ENCODE measurements at regions not wholly inside any gene's neighbourhood (a gene's known extent, or its start where the extent isn't known, plus 50 kb on each side); places are given as distances from the start of the nearest gene placed in this dataset.

DNA sequence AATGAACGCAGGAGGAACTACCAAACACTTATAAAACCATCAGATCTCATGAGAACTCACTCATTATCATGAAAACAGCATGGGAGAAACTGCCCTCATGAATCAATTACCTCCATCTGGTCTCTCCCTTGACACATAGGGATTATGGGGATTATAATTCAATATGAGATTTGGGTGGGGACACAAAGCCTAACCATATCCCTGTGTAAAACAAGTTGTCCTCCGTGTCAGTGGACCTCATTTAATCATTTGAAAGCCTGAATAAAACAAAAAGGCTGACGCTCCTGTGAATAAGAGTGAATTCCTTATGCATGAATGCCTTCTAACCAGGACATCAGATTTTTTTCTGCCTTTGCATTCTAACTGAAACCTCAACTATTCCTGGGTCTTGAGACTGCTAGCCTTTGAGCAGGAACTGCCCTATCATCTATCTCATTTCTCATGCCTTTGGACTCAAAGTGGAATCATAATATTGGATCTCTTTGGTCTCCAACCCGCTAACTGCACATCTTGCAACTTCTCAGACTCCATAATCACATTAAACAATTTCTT is 648.8 kb downstream of the ADGRL2 start:
- Histone ChIP-seq H4K5ac (ENCODE audit: low read depth, low read length) (no peak overlapping the region), H4K91ac (ENCODE audit: insufficient read depth, low read depth, low read length) (no peak overlapping the region), H2BK120ac (ENCODE audit: low read depth, low read length) (no peak overlapping the region), H3K4me3 (ENCODE audit: insufficient read depth, low read depth, low read length) (no peak overlapping the region), H2AFZ (replicated peaks; ENCODE audit: low read length, poor library complexity) (no peak overlapping the region), H2BK5ac (ENCODE audit: low read depth, low read length, poor library complexity, severe bottlenecking) (no peak overlapping the region), H3K4me2 (ENCODE audit: low read depth, low read length) (no peak overlapping the region), H3K18ac (ENCODE audit: low read depth, low read length) (no peak overlapping the region), H3K56ac (ENCODE audit: extremely low read depth, insufficient read depth, low read length) (no peak overlapping the region), H3K14ac (replicated peaks; ENCODE audit: low read depth, low read length) (no peak overlapping the region), H2BK15ac (ENCODE audit: low read depth, low read length) (no peak overlapping the region), H2AK9ac (replicated peaks; ENCODE audit: low read depth, low read length, poor library complexity) (no peak overlapping the region), H2AK5ac (ENCODE audit: low read depth, low read length) (no peak overlapping the region), H3K9me3 (ENCODE audit: control insufficient read depth, insufficient read depth, low read length) (peaks cover 12% of the 10 kb centered on the region), H4K8ac (ENCODE audit: low read depth in 2 of 2, low read length in 2 of 2) (no peak overlapping the region), H3K4ac (ENCODE audit: low read depth, low read length) (no peak overlapping the region), H2BK20ac (ENCODE audit: low read depth, low read length) (no peak overlapping the region), H3K9me1 (ENCODE audit: insufficient read depth, low read length) (no peaks in the 10 kb centered on the region), H3K79me1 (ENCODE audit: low read depth in 1 of 2, low read length in 2 of 2) (no peaks in the 10 kb centered on the region), H3K9ac (ENCODE audit: low read depth, low read length) (no peak overlapping the region), H3K27me3 (ENCODE audit: control insufficient read depth, insufficient read depth, low read length) (no peaks in the 10 kb centered on the region), H4K20me1 (ENCODE audit: insufficient read depth, low read length) (no peaks in the 10 kb centered on the region), H3K36me3 (ENCODE audit: control insufficient read depth, insufficient read depth, low read length) (no peaks in the 10 kb centered on the region), H3K23ac (ENCODE audit: low read depth, low read length) (no peak overlapping the region), H3K27ac (ENCODE audit: insufficient read depth, low read length) (no peak overlapping the region), H3K4me1 (ENCODE audit: control insufficient read depth, insufficient read depth, low read length) (no peaks in the 10 kb centered on the region)
- ATAC-seq (ENCODE audit: low read depth): no peak
- intact Hi-C loops (cut with micrococcal nuclease) (no loop called here), in situ Hi-C loops (cut with MboI; ENCODE audit: low sequenced_read_pairs) (no loop called here), dilution Hi-C loops (cut with HindIII; ENCODE audit: low sequenced_read_pairs, unreplicated experiment) (no loop called here)
- CTCF ChIA-PET: no interaction called here
- no peak for DNase-seq
- BruUV-seq (replicated peaks): no TSS peak
- POLR2A ChIA-PET (ENCODE audit: unreplicated experiment): no interaction called here
- TF ChIP-seq, protein P1, sequence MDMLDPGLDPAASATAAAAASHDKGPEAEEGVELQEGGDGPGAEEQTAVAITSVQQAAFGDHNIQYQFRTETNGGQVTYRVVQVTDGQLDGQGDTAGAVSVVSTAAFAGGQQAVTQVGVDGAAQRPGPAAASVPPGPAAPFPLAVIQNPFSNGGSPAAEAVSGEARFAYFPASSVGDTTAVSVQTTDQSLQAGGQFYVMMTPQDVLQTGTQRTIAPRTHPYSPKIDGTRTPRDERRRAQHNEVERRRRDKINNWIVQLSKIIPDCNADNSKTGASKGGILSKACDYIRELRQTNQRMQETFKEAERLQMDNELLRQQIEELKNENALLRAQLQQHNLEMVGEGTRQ (IDR thresholded peaks at IDR 0.05; ENCODE audit: low read depth, low read length): no peak
- no peak for TF ChIP-seq RFX5 (IDR thresholded peaks at IDR 0.05; ENCODE audit: low read depth, low read length)
- no CpG with 5 or more reads among the region's 4 CpGs for WGBS, 2 experiments (ENCODE audit: extremely low coverage in 2 of 2, insufficient read length in 1 of 2)
